Calu3 (cell line): ENCODE measurements at regions not wholly inside any gene's neighbourhood (a gene's known extent, or its start where the extent isn't known, plus 50 kb on each side); places are given as distances from the start of the nearest gene placed in this dataset.

Source experiments
- BruUV-seq: library from RNA; stranded (reverse); fragments of 400-500 nt; replicated peaks from 2 replicates; lab custom pipeline; 2021; lab: Mats Ljungman, UMichigan
- CTCF ChIA-PET: fragments of 300-600 bp; sonication (Branson Sonifier 250); formaldehyde crosslinking; loops from one replicate; lab custom pipeline; 2022; ENCODE audit warnings: antibody characterized with exemption; lab: Charles Lee
- DNase-seq: peaks from one replicate; pipeline ENCODE4 v3.0.0; 2022
- H3K27ac Mint-ChIP-seq: one replicate; pipeline ENCODE4 v1.8.0; 2022; ENCODE audit warnings: mixed read lengths; ENCODE audit not compliant: unreplicated experiment
- H3K27me3 Mint-ChIP-seq: one replicate; pipeline ENCODE4 v1.8.0; 2022; ENCODE audit warnings: mixed read lengths; ENCODE audit not compliant: unreplicated experiment
- H3K36me3 Mint-ChIP-seq: one replicate; pipeline ENCODE4 v1.8.0; 2022; ENCODE audit warnings: mild to moderate bottlenecking, moderate library complexity, mixed read lengths; ENCODE audit not compliant: insufficient read depth, unreplicated experiment
- H3K4me1 Mint-ChIP-seq: one replicate; pipeline ENCODE4 v1.8.0; 2022; ENCODE audit warnings: mild to moderate bottlenecking, low read depth, mixed read lengths; ENCODE audit not compliant: unreplicated experiment
- H3K4me3 Mint-ChIP-seq: one replicate; pipeline ENCODE4 v1.8.0; 2022; ENCODE audit warnings: mild to moderate bottlenecking, low read depth, moderate library complexity, mixed read lengths; ENCODE audit not compliant: unreplicated experiment
- H3K9me3 Mint-ChIP-seq: one replicate; pipeline ENCODE4 v1.8.0; 2022; ENCODE audit warnings: low read depth, mixed read lengths; ENCODE audit not compliant: unreplicated experiment
- intact Hi-C: fragments of 100-400 bp; cut with micrococcal nuclease; formaldehyde crosslinking; loops from one replicate; pipeline ENCODE4 v1.10.0; 2022; ENCODE audit not compliant: unreplicated experiment
- TF ChIP-seq, protein P1 (sequence below): fragments of 200-600 bp; IDR thresholded peaks from one replicate; pipeline ENCODE4 v1.8.0; 2022; ENCODE audit warnings: antibody characterized with exemption; ENCODE audit not compliant: unreplicated experiment

DNA sequence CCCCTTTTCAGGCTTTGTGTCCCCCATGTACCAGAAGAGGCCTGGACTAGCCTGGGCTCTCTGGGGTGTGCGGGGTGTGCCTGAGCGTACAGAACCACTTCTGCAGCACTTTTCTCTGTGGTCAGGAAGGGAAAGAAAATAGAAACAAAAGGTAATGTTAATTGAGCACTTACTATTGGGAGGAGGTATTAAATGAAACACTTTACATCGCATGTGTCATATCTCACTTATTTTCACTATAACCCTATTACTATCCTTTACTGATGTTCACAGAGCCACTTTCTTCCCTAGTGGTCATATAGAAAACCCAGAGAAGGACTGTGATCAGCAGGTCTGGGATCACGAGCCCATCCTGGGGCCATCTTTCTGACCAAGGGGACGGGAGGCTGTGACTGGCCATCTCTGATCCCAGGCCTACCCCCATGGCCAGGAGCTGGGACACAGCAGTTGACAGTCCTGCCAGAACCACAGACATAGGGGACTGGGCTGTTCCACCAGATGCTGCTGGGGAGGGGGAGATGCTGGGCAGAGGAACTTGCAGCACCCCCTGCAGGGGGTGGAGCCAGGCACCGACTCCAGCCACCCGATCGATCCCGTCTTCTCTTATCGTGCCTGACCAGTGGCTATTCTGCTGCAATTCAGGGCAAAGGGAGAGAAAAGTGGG, 107.6 kb downstream of the VEGFA start:
- BruUV-seq: no TSS peak
- Mint-ChIP-seq H3K9me3 (no peaks in the 10 kb centered on the region), H3K27me3 (no peaks in the 10 kb centered on the region), H3K4me1 (peaks cover 45% of the 10 kb centered on the region), H3K36me3 (no peaks in the 10 kb centered on the region), H3K4me3 (no peak overlapping the region), H3K27ac (no peak overlapping the region)
- TF ChIP-seq, protein P1, sequence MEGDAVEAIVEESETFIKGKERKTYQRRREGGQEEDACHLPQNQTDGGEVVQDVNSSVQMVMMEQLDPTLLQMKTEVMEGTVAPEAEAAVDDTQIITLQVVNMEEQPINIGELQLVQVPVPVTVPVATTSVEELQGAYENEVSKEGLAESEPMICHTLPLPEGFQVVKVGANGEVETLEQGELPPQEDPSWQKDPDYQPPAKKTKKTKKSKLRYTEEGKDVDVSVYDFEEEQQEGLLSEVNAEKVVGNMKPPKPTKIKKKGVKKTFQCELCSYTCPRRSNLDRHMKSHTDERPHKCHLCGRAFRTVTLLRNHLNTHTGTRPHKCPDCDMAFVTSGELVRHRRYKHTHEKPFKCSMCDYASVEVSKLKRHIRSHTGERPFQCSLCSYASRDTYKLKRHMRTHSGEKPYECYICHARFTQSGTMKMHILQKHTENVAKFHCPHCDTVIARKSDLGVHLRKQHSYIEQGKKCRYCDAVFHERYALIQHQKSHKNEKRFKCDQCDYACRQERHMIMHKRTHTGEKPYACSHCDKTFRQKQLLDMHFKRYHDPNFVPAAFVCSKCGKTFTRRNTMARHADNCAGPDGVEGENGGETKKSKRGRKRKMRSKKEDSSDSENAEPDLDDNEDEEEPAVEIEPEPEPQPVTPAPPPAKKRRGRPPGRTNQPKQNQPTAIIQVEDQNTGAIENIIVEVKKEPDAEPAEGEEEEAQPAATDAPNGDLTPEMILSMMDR: no peak
- CTCF ChIA-PET: no interaction called here
- DNase-seq: no peak
- intact Hi-C loops: no loop called here

DNA sequence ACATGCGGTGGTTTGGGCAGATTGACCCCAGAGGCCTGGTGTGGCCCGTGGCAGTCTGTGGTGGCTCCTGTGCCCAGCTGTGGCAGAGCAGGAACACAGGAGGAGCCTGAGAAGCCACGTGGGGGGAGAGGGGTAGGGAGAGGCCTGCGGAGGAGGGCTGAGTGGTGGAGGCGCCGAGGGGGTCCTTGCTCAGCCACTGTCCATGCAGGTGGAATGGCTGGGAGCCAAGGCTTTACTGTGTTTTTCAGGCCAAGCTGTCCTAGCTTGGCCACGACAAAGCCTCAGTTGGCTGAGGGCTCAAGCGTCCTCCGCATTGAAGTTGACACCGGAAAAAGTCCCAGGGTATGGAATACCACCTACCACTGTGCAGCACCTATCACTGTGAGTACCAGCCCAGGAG, 107.0 kb downstream of the VEGFA start:
- intact Hi-C loops: no loop called here
- no TSS peak for BruUV-seq
- no peaks in the 10 kb centered on the region for H3K36me3 Mint-ChIP-seq
- DNase-seq: no peak
- no peak overlapping the region for H3K27ac Mint-ChIP-seq
- peaks cover 42% of the 10 kb centered on the region for H3K4me1 Mint-ChIP-seq
- no peaks in the 10 kb centered on the region for H3K9me3 Mint-ChIP-seq
- no peaks in the 10 kb centered on the region for H3K27me3 Mint-ChIP-seq
- CTCF ChIA-PET: interaction anchor here (1.8 kb wide), 1 partner anchor 60 kb away, joined by 3 read pairs; no protein-coding TSS in a partner anchor
- no peak overlapping the region for H3K4me3 Mint-ChIP-seq
- TF ChIP-seq, protein P1: no peak

DNA sequence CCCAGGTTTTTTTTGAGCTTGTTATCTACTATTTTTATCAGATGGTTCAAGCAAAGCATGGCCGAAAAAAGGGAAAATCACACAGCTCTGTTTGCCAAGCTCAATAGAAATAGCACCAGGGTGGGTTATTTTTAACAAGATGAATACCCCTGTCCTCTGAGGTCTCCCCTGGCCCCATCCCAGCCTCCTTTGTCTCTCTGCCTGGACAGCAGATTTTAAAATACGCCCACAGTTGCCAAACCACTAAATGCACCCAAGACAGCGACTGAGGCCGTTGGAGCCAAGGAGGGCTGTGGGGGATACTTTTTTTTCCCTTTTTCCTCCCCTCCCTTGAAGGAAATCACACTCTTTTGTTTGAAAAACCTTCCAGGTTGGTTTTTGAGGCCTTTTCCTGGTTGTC, 106.6 kb downstream of the VEGFA start:
- no peaks in the 10 kb centered on the region for H3K36me3 Mint-ChIP-seq
- TF ChIP-seq, protein P1: no peak
- H3K4me1 Mint-ChIP-seq: peaks cover 38% of the 10 kb centered on the region
- BruUV-seq: no TSS peak
- H3K27ac Mint-ChIP-seq: no peak overlapping the region
- H3K9me3 Mint-ChIP-seq: no peaks in the 10 kb centered on the region
- DNase-seq: no peak
- no peak overlapping the region for H3K4me3 Mint-ChIP-seq
- CTCF ChIA-PET: interaction anchor here (0.6 to 1.9 kb wide), 3 partner anchors 12 to 61 kb away, joined by 3 to 7 read pairs (median 3); no protein-coding TSS in a partner anchor
- intact Hi-C loops: no loop called here
- H3K27me3 Mint-ChIP-seq: no peaks in the 10 kb centered on the region

DNA sequence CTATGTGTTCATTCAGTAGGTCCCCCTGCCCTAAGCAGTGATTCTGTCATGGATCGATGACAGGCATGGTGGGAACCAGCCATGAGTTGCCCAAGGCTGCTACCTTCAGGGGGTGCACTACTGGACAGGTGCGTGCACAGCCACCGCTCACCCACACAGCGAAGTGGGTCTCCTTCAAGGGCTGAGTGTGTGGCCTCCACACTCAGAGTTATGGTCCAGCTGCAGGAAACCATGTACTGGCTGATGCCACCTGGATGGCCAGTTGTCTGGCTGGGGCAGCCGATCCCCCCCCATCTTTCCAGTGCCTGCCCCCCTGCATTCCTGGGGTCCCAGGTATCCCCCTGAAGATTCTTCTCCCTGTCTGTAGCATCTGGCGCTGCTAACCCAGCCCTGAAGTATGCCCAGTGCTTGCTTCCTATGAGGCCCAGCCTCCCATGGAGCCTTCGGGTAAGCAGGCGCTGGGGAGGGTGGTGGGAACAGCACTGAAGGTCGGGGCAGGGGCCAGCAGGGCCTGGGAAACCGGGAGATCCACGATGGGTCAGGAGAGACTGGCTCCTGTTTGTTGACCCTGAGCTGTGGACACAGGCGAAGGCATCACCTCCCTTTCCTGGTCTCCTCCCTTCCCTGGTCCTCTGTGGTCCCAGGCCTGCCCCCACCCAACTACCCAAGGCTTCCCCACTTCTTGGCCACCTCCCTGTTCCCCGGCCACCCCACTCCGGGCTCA, 106.0 kb downstream of the VEGFA start:
- TF ChIP-seq, protein P1: no peak
- Mint-ChIP-seq H3K27ac (no peak overlapping the region), H3K4me3 (no peak overlapping the region), H3K27me3 (no peaks in the 10 kb centered on the region), H3K4me1 (peaks cover 40% of the 10 kb centered on the region), H3K9me3 (no peaks in the 10 kb centered on the region), H3K36me3 (no peaks in the 10 kb centered on the region)
- no peak for DNase-seq
- intact Hi-C loops: no loop called here
- no TSS peak for BruUV-seq
- CTCF ChIA-PET: interaction anchor here (0.6 to 1.9 kb wide), 3 partner anchors 11 to 61 kb away, joined by 3 to 7 read pairs (median 3); no protein-coding TSS in a partner anchor
